GM03348 (cell line): ENCODE measurements at regions not wholly inside any gene's neighbourhood (a gene's known extent, or its start where the extent isn't known, plus 50 kb on each side); places are given as distances from the start of the nearest gene placed in this dataset.

ENCODE experiments used
- DNase-seq: peaks from one replicate; pipeline ENCODE4 v3.0.0; 2012; ENCODE audit warnings: low spot score

GRCh38 chr16:73448970-73449369, 401.0 kb upstream of the ZFHX3 start:
- no peak for DNase-seq

- DNase-seq, result no peak
Measured at GRCh38 chr16:73447846-73448245, 399.9 kb upstream of the ZFHX3 start.

- no peak for DNase-seq
Measured at GRCh38 chr16:73434621-73435020, 386.7 kb upstream of the ZFHX3 start.

GRCh38 chr16:73433731-73434307, 385.9 kb upstream of the ZFHX3 start:
- no peak for DNase-seq

- no peak for DNase-seq
Measured at GRCh38 chr16:73432850-73433730, 385.2 kb upstream of the ZFHX3 start.

- no peak for DNase-seq
Measured at GRCh38 chr16:73430138-73430537, 382.2 kb upstream of the ZFHX3 start.

- no peak for DNase-seq
Measured at GRCh38 chr16:73428121-73428520, 380.2 kb upstream of the ZFHX3 start.

- DNase-seq, result no peak
Measured at GRCh38 chr16:73427164-73427563, 379.2 kb upstream of the ZFHX3 start.

- no peak for DNase-seq
Measured at GRCh38 chr16:73426433-73427160, 378.7 kb upstream of the ZFHX3 start.

GRCh38 chr16:73420676-73421075, 372.7 kb upstream of the ZFHX3 start:
- DNase-seq, result no peak

GRCh38 chr16:73420244-73420643, 372.3 kb upstream of the ZFHX3 start:
- no peak for DNase-seq

GRCh38 chr16:73418691-73419090, 370.8 kb upstream of the ZFHX3 start:
- no peak for DNase-seq

- DNase-seq, result no peak
Measured at GRCh38 chr16:73418051-73418450, 370.1 kb upstream of the ZFHX3 start.

- DNase-seq, result no peak
Measured at GRCh38 chr16:73415286-73415685, 367.4 kb upstream of the ZFHX3 start.

GRCh38 chr16:73414638-73415037, 366.7 kb upstream of the ZFHX3 start:
- no peak for DNase-seq

GRCh38 chr16:73413830-73414190, 365.9 kb upstream of the ZFHX3 start:
- DNase-seq, result no peak

GRCh38 chr16:73413091-73413829, 365.3 kb upstream of the ZFHX3 start:
- DNase-seq, result no peak

GRCh38 chr16:73412416-73412815, 364.5 kb upstream of the ZFHX3 start:
- no peak for DNase-seq

GRCh38 chr16:73408716-73409115, 360.8 kb upstream of the ZFHX3 start:
- DNase-seq, result no peak

- DNase-seq, result no peak
Measured at GRCh38 chr16:73408311-73408710, 360.4 kb upstream of the ZFHX3 start.

GRCh38 chr16:73405851-73406250, 357.9 kb upstream of the ZFHX3 start:
- DNase-seq, result peak; percentile 16

GRCh38 chr16:73404001-73404400, 356.1 kb upstream of the ZFHX3 start:
- no peak for DNase-seq
